SJSA1 (cell line): ENCODE measurements at regions not wholly inside any gene's neighbourhood (a gene's known extent, or its start where the extent isn't known, plus 50 kb on each side); places are given as distances from the start of the nearest gene placed in this dataset.
"Not testable (repeated sequence)": the region's sequence is repeated elsewhere in the genome, so short reads cannot be mapped to it uniquely, and the experiment has no call there.

ENCODE experiments used
- DNase-seq, 2 experiments: peaks; one replicate each; pipeline ENCODE4 v3.0.0-alpha.2; 2015 to 2020; ENCODE audit warnings: low spot score in 2 of 2, low read depth in 1 of 2
- H3K27ac ChIP-seq: fragments of 250-450 bp; sonication (Bioruptor Pico); 2 replicates; pipeline ENCODE4 v1.5.1; 2020; ENCODE audit warnings: mild to moderate bottlenecking, moderate library complexity
- H3K27me3 ChIP-seq: fragments of 250-450 bp; sonication (Bioruptor Pico); replicated peaks from 2 replicates; pipeline ENCODE4 v1.5.1; 2020; ENCODE audit warnings: mild to moderate bottlenecking, moderate library complexity
- H3K36me3 ChIP-seq: fragments of 250-450 bp; sonication (Bioruptor Pico); 2 replicates; pipeline ENCODE4 v1.5.1; 2020; ENCODE audit warnings: mild to moderate bottlenecking
- H3K4me1 ChIP-seq: fragments of 250-450 bp; sonication (Bioruptor Pico); replicated peaks from 2 replicates; pipeline ENCODE4 v1.6.1; 2021; ENCODE audit warnings: mild to moderate bottlenecking
- H3K4me3 ChIP-seq: fragments of 250-450 bp; sonication (Bioruptor Pico); 2 replicates; pipeline ENCODE4 v1.5.1; 2020; ENCODE audit warnings: mild to moderate bottlenecking
- H3K9me3 ChIP-seq: fragments of 250-450 bp; sonication (Bioruptor Pico); replicated peaks from 2 replicates; pipeline ENCODE4 v1.5.1; 2020; ENCODE audit warnings: mild to moderate bottlenecking

- H3K27me3 ChIP-seq, result no peaks in the 10 kb centered on the region
- no peak overlapping the region for H3K27ac ChIP-seq
- H3K36me3 ChIP-seq, result no peaks in the 10 kb centered on the region
- no peaks in the 10 kb centered on the region; the same call in 1 of the 2 replicates for H3K9me3 ChIP-seq
- DNase-seq, result no peak
- H3K4me3 ChIP-seq, result no peak overlapping the region
- H3K4me1 ChIP-seq, result peaks cover 25% of the 10 kb centered on the region
Measured at GRCh38 chr1:234953655-234954405, 174.8 kb downstream of the TOMM20 start.

- no peak overlapping the region for H3K27ac ChIP-seq
- H3K9me3 ChIP-seq, result no peaks in the 10 kb centered on the region; the same call in 1 of the 2 replicates
- peaks cover 7% of the 10 kb centered on the region for H3K4me1 ChIP-seq
- no peaks in the 10 kb centered on the region for H3K27me3 ChIP-seq
- H3K36me3 ChIP-seq, result no peaks in the 10 kb centered on the region
- DNase-seq, result no peak
- H3K4me3 ChIP-seq, result no peak overlapping the region
Measured at GRCh38 chr1:234950598-234950997, 178.0 kb downstream of the TOMM20 start.

GRCh38 chr1:234949528-234949927, 179.1 kb downstream of the TOMM20 start:
- H3K9me3 ChIP-seq, H3K27ac ChIP-seq, H3K27me3 ChIP-seq, H3K36me3 ChIP-seq, H3K4me1 ChIP-seq, DNase-seq, H3K4me3 ChIP-seq: not testable (repeated sequence)

- Histone ChIP-seq H3K27me3 (no peaks in the 10 kb centered on the region), H3K4me1 (no peaks in the 10 kb centered on the region), H3K4me3 (no peak overlapping the region), H3K36me3 (no peaks in the 10 kb centered on the region), H3K9me3 (no peaks in the 10 kb centered on the region; the same call in 1 of the 2 replicates), H3K27ac (no peak overlapping the region)
- DNase-seq, result peak in 1 of 2 experiments; percentile 3
Measured at GRCh38 chr1:234944439-234945344, 183.9 kb downstream of the TOMM20 start.

GRCh38 chr1:234943836-234944402, 184.7 kb downstream of the TOMM20 start:
- H3K36me3 ChIP-seq, result no peaks in the 10 kb centered on the region
- no peak overlapping the region for H3K27ac ChIP-seq
- H3K4me1 ChIP-seq, result no peaks in the 10 kb centered on the region
- no peak overlapping the region for H3K4me3 ChIP-seq
- no peaks in the 10 kb centered on the region for H3K27me3 ChIP-seq
- H3K9me3 ChIP-seq, result no peaks in the 10 kb centered on the region
- DNase-seq, result peak in 1 of 2 experiments; percentile 13

GRCh38 chr1:234942879-234943506, 185.6 kb downstream of the TOMM20 start:
- no peak overlapping the region for H3K27ac ChIP-seq
- no peaks in the 10 kb centered on the region for H3K9me3 ChIP-seq
- no peak overlapping the region for H3K4me3 ChIP-seq
- no peaks in the 10 kb centered on the region for H3K27me3 ChIP-seq
- H3K4me1 ChIP-seq, result no peaks in the 10 kb centered on the region
- H3K36me3 ChIP-seq, result no peaks in the 10 kb centered on the region
- DNase-seq, result peak in 1 of 2 experiments; percentile 9

GRCh38 chr1:234942012-234942332, 186.7 kb downstream of the TOMM20 start:
- H3K4me1 ChIP-seq, result no peaks in the 10 kb centered on the region
- no peaks in the 10 kb centered on the region for H3K36me3 ChIP-seq
- peak in 1 of 2 experiments; percentile 18 for DNase-seq
- H3K9me3 ChIP-seq, result no peaks in the 10 kb centered on the region
- no peak overlapping the region for H3K27ac ChIP-seq
- no peaks in the 10 kb centered on the region for H3K27me3 ChIP-seq
- no peak overlapping the region for H3K4me3 ChIP-seq

- no peaks in the 10 kb centered on the region for H3K4me1 ChIP-seq
- no peaks in the 10 kb centered on the region for H3K36me3 ChIP-seq
- H3K27ac ChIP-seq, result no peak overlapping the region
- H3K4me3 ChIP-seq, result no peak overlapping the region
- peak in 1 of 2 experiments; percentile 7 for DNase-seq
- no peaks in the 10 kb centered on the region for H3K27me3 ChIP-seq
- H3K9me3 ChIP-seq, result no peaks in the 10 kb centered on the region
Measured at GRCh38 chr1:234941321-234942011, 187.2 kb downstream of the TOMM20 start.

GRCh38 chr1:234940841-234941240, 187.8 kb downstream of the TOMM20 start:
- no peaks in the 10 kb centered on the region for H3K36me3 ChIP-seq
- DNase-seq, result peak in 1 of 2 experiments; percentile 23
- no peak overlapping the region for H3K4me3 ChIP-seq
- H3K27ac ChIP-seq, result no peak overlapping the region
- H3K4me1 ChIP-seq, result no peaks in the 10 kb centered on the region
- H3K27me3 ChIP-seq, result no peaks in the 10 kb centered on the region
- no peaks in the 10 kb centered on the region for H3K9me3 ChIP-seq

- Histone ChIP-seq H3K9me3 (no peaks in the 10 kb centered on the region), H3K4me1 (peaks cover 9% of the 10 kb centered on the region), H3K27me3 (no peaks in the 10 kb centered on the region), H3K27ac (no peak overlapping the region), H3K36me3 (no peaks in the 10 kb centered on the region), H3K4me3 (no peak overlapping the region)
- DNase-seq, result peak in 1 of 2 experiments; percentile 16
Measured at GRCh38 chr1:234938924-234939323, 189.7 kb downstream of the TOMM20 start.

- DNase-seq, result no peak
- Histone ChIP-seq H3K4me3 (no peak overlapping the region), H3K4me1 (peaks cover 17% of the 10 kb centered on the region), H3K36me3 (no peaks in the 10 kb centered on the region), H3K9me3 (no peaks in the 10 kb centered on the region), H3K27ac (no peak overlapping the region), H3K27me3 (no peaks in the 10 kb centered on the region)
Measured at GRCh38 chr1:234938135-234938534, 190.5 kb downstream of the TOMM20 start.

GRCh38 chr1:234936612-234937389, 191.8 kb downstream of the TOMM20 start:
- H3K4me3 ChIP-seq, result no peak overlapping the region
- H3K36me3 ChIP-seq, result no peaks in the 10 kb centered on the region
- H3K4me1 ChIP-seq, result peaks cover 18% of the 10 kb centered on the region
- H3K27me3 ChIP-seq, result no peaks in the 10 kb centered on the region
- H3K27ac ChIP-seq, result no peak overlapping the region
- H3K9me3 ChIP-seq, result no peaks in the 10 kb centered on the region
- no peak for DNase-seq
